ENCODE measurements at regions not wholly inside any gene's neighbourhood (a gene's known extent, or its start where the extent isn't known, plus 50 kb on each side); places are given as distances from the start of the nearest gene placed in this dataset.

- DNase-seq, result no peak
Measured at GRCh38 chr14:26363689-26364088, 234.1 kb downstream of the NOVA1 start.

DNA sequence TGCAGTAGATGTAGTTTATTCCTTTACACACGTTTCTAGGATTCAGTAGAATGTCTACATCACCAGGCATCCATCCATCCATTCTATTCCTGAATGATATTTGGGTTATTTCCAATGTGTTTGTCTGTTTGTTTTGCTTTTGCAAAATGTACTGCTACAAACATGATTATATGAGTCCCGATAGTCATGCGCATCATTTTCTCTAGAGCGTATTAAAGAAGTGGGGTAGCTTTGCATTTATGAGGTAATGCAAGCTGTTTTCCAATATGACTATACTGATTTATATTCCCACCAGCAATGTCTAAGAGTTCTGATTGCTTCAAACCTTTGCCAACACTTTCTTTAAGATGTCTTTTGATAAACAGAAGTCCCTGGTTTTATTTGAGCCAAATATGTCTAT, 253.2 kb downstream of the NOVA1 start:
- Histone ChIP-seq H4K8ac (ENCODE audit: low read depth, low read length) (no peak overlapping the region), H3K4me2 (ENCODE audit: low read length) (no peak overlapping the region), H3K79me2 (ENCODE audit: control insufficient read depth, insufficient read depth, low read length) (no peaks in the 10 kb centered on the region), H3K56ac (ENCODE audit: low read length) (no peak overlapping the region), H3K9ac (ENCODE audit: low read length) (no peak overlapping the region), H3K4ac (ENCODE audit: low read depth, low read length) (no peak overlapping the region), H3K23ac (ENCODE audit: low read length) (no peak overlapping the region), H3K4me3 (ENCODE audit: low read length) (no peak overlapping the region), H2BK5ac (ENCODE audit: low read length) (no peak overlapping the region), H4K5ac (ENCODE audit: low read length) (no peak overlapping the region), H3K4me1 (ENCODE audit: control insufficient read depth, low read depth, low read length) (no peaks in the 10 kb centered on the region), H2BK120ac (ENCODE audit: low read depth, low read length) (no peak overlapping the region), H3K27ac (ENCODE audit: low read depth, low read length) (no peak overlapping the region), H3K27me3 (ENCODE audit: insufficient read depth, low read length, poor library complexity) (no peaks in the 10 kb centered on the region), H3K79me1 (ENCODE audit: low read length) (no peaks in the 10 kb centered on the region), H2BK15ac (replicated peaks; ENCODE audit: low read depth) (no peak overlapping the region), H2AK5ac (ENCODE audit: low read length) (no peak overlapping the region), H3K18ac (ENCODE audit: low read length) (no peak overlapping the region), H3K36me3 (ENCODE audit: control insufficient read depth, insufficient read depth, low read length) (no peaks in the 10 kb centered on the region)
- WGBS (ENCODE audit: extremely low coverage, insufficient coverage, low lambda C conversion rate), result no CpG with 5 or more reads among the region's 4 CpGs
- DNase-seq, result no peak

More at GRCh38 chr14:26363689-26364088, 234.1 kb downstream of the NOVA1 start:
- H3K36me3 ChIP-seq (ENCODE audit: control insufficient read depth, insufficient read depth, low read length), result no peaks in the 10 kb centered on the region
- no peaks in the 10 kb centered on the region for H3K79me2 ChIP-seq (ENCODE audit: control insufficient read depth, insufficient read depth, low read length)
- H3K4me2 ChIP-seq (ENCODE audit: low read length), result no peak overlapping the region
- H3K79me1 ChIP-seq (ENCODE audit: low read length), result no peaks in the 10 kb centered on the region
- no peak overlapping the region for H2BK5ac ChIP-seq (ENCODE audit: low read length)
- no peak overlapping the region for H2BK120ac ChIP-seq (ENCODE audit: low read depth, low read length)
- no peak overlapping the region for H3K9ac ChIP-seq (ENCODE audit: low read length)
- H4K5ac ChIP-seq (ENCODE audit: low read length), result no peak overlapping the region
- no peak overlapping the region for H2BK15ac ChIP-seq (replicated peaks; ENCODE audit: low read depth)
- H3K4me1 ChIP-seq (ENCODE audit: control insufficient read depth, low read depth, low read length), result no peaks in the 10 kb centered on the region
- no peak overlapping the region for H3K56ac ChIP-seq (ENCODE audit: low read length)
- no peak overlapping the region for H3K4me3 ChIP-seq (ENCODE audit: low read length)
- no peaks in the 10 kb centered on the region for H3K27me3 ChIP-seq (ENCODE audit: insufficient read depth, low read length, poor library complexity)
- H3K27ac ChIP-seq (ENCODE audit: low read depth, low read length), result no peak overlapping the region
- H3K4ac ChIP-seq (ENCODE audit: low read depth, low read length), result no peak overlapping the region
- H2AK5ac ChIP-seq (ENCODE audit: low read length), result no peak overlapping the region
- H4K8ac ChIP-seq (ENCODE audit: low read depth, low read length), result no peak overlapping the region
- no peak overlapping the region for H3K18ac ChIP-seq (ENCODE audit: low read length)
- H3K23ac ChIP-seq (ENCODE audit: low read length), result no peak overlapping the region

DNA sequence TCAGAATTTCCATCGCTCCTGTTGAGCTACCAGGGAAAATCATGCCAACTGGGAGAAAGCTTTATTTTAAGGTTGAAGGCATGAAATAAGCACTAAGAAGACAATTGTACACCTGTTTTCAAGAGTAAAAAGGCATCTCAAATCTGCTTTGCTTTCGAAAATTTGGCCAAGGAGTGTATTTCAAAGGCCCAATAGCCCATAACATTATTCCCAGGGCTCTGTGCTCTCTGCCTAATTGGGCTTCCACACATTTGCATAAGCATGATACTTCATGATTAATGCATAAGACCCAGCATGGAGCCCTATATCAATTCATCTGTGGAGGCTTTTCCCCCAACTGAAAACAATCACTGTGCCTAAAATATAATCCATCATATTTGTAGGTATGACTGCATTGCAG, 258.5 kb downstream of the NOVA1 start:
- DNase-seq, result no peak
- Histone ChIP-seq H4K5ac (ENCODE audit: low read length) (no peak overlapping the region), H2BK5ac (ENCODE audit: low read length) (no peak overlapping the region), H3K4me2 (ENCODE audit: low read length) (no peak overlapping the region), H3K23ac (ENCODE audit: low read length) (no peak overlapping the region), H2BK120ac (ENCODE audit: low read depth, low read length) (no peak overlapping the region), H3K4me1 (ENCODE audit: control insufficient read depth, low read depth, low read length) (no peaks in the 10 kb centered on the region), H3K79me1 (ENCODE audit: low read length) (no peaks in the 10 kb centered on the region), H4K8ac (ENCODE audit: low read depth, low read length) (no peak overlapping the region), H3K4ac (ENCODE audit: low read depth, low read length) (no peak overlapping the region), H3K56ac (ENCODE audit: low read length) (no peak overlapping the region), H3K79me2 (ENCODE audit: control insufficient read depth, insufficient read depth, low read length) (no peaks in the 10 kb centered on the region), H3K27ac (ENCODE audit: low read depth, low read length) (no peak overlapping the region), H2AK5ac (ENCODE audit: low read length) (no peak overlapping the region), H3K4me3 (ENCODE audit: low read length) (no peak overlapping the region), H2BK15ac (replicated peaks; ENCODE audit: low read depth) (no peak overlapping the region), H3K27me3 (ENCODE audit: insufficient read depth, low read length, poor library complexity) (no peaks in the 10 kb centered on the region), H3K36me3 (ENCODE audit: control insufficient read depth, insufficient read depth, low read length) (no peaks in the 10 kb centered on the region), H3K18ac (ENCODE audit: low read length) (no peak overlapping the region), H3K9ac (ENCODE audit: low read length) (no peak overlapping the region)
- no CpG with 5 or more reads among the region's 2 CpGs for WGBS (ENCODE audit: extremely low coverage, insufficient coverage, low lambda C conversion rate)

GRCh38 chr14:26338231-26338630, 259.6 kb downstream of the NOVA1 start:
- no peak overlapping the region for H2BK120ac ChIP-seq (ENCODE audit: low read depth, low read length)
- H3K79me2 ChIP-seq (ENCODE audit: control insufficient read depth, insufficient read depth, low read length), result no peaks in the 10 kb centered on the region
- H3K23ac ChIP-seq (ENCODE audit: low read length), result no peak overlapping the region
- DNase-seq, result no peak
- no peaks in the 10 kb centered on the region for H3K36me3 ChIP-seq (ENCODE audit: control insufficient read depth, insufficient read depth, low read length)
- H2BK5ac ChIP-seq (ENCODE audit: low read length), result no peak overlapping the region
- H3K4me2 ChIP-seq (ENCODE audit: low read length), result no peak overlapping the region
- H3K56ac ChIP-seq (ENCODE audit: low read length), result no peak overlapping the region
- no peak overlapping the region for H3K4ac ChIP-seq (ENCODE audit: low read depth, low read length)
- H2AK5ac ChIP-seq (ENCODE audit: low read length), result no peak overlapping the region
- no peak overlapping the region for H3K9ac ChIP-seq (ENCODE audit: low read length)
- no peaks in the 10 kb centered on the region for H3K4me1 ChIP-seq (ENCODE audit: control insufficient read depth, low read depth, low read length)
- H4K5ac ChIP-seq (ENCODE audit: low read length), result no peak overlapping the region
- no peaks in the 10 kb centered on the region for H3K27me3 ChIP-seq (ENCODE audit: insufficient read depth, low read length, poor library complexity)
- H3K27ac ChIP-seq (ENCODE audit: low read depth, low read length), result no peak overlapping the region
- no CpG with 5 or more reads among the region's 2 CpGs for WGBS (ENCODE audit: extremely low coverage, insufficient coverage, low lambda C conversion rate)
- H2BK15ac ChIP-seq (replicated peaks; ENCODE audit: low read depth), result no peak overlapping the region
- no peak overlapping the region for H4K8ac ChIP-seq (ENCODE audit: low read depth, low read length)
- H3K4me3 ChIP-seq (ENCODE audit: low read length), result no peak overlapping the region
- no peak overlapping the region for H3K18ac ChIP-seq (ENCODE audit: low read length)
- no peaks in the 10 kb centered on the region for H3K79me1 ChIP-seq (ENCODE audit: low read length)

DNA sequence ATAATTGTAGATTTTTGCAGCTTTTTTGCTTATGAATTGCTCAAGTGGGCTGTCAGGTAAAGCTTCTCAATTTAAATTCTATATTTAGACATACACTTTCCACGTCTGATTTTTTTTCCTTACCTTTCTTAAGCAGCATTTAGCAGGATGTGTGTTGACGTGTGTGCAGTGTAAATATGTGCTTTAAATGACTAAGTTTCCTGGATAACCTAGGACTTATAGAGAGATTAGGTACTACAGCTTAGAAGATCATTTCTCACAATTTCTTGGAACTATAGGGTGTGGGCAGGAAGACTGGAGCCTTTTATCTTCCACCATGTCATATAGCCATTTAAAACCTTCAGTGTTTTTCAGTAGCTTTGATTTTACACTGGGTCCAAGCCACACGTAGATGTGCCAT, 263.5 kb downstream of the NOVA1 start:
- Histone ChIP-seq H3K36me3 (ENCODE audit: control insufficient read depth, insufficient read depth, low read length) (no peaks in the 10 kb centered on the region), H3K18ac (ENCODE audit: low read length) (no peak overlapping the region), H3K4me2 (ENCODE audit: low read length) (no peak overlapping the region), H3K4me3 (ENCODE audit: low read length) (no peak overlapping the region), H3K27me3 (ENCODE audit: insufficient read depth, low read length, poor library complexity) (no peaks in the 10 kb centered on the region), H3K4me1 (ENCODE audit: control insufficient read depth, low read depth, low read length) (no peaks in the 10 kb centered on the region), H4K5ac (ENCODE audit: low read length) (no peak overlapping the region), H2BK120ac (ENCODE audit: low read depth, low read length) (no peak overlapping the region), H3K27ac (ENCODE audit: low read depth, low read length) (no peak overlapping the region), H3K79me1 (ENCODE audit: low read length) (no peaks in the 10 kb centered on the region), H3K79me2 (ENCODE audit: control insufficient read depth, insufficient read depth, low read length) (no peaks in the 10 kb centered on the region), H2AK5ac (ENCODE audit: low read length) (no peak overlapping the region), H3K23ac (ENCODE audit: low read length) (no peak overlapping the region), H3K56ac (ENCODE audit: low read length) (no peak overlapping the region), H4K8ac (ENCODE audit: low read depth, low read length) (no peak overlapping the region), H2BK5ac (ENCODE audit: low read length) (no peak overlapping the region), H2BK15ac (replicated peaks; ENCODE audit: low read depth) (no peak overlapping the region), H3K9ac (ENCODE audit: low read length) (no peak overlapping the region), H3K4ac (ENCODE audit: low read depth, low read length) (no peak overlapping the region)
- no peak for DNase-seq
- WGBS (ENCODE audit: extremely low coverage, insufficient coverage, low lambda C conversion rate), result no CpG with 5 or more reads among the region's 3 CpGs

DNA sequence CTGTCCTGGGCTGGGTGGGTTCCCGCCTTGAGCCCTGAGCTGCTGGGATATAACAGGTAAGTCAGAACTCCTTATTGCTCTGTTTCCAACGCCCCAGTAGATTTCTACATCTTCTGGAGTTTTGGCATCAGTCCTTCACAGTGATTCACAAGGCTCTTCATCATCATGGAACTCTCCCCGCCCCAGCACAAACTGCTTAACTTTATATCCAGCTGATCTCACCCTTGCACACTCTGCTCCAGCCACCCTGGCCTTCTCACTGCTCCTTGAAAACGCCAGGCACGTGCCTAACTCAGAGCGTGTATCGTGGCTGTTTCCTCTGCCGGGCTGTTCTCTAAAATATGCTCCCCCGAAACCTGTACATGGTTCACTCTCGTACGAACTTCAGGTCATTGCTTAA, 264.9 kb downstream of the NOVA1 start:
- no peaks in the 10 kb centered on the region for H3K4me1 ChIP-seq (ENCODE audit: control insufficient read depth, low read depth, low read length)
- no peak for DNase-seq
- no peak overlapping the region for H2BK15ac ChIP-seq (replicated peaks; ENCODE audit: low read depth)
- no CpG with 5 or more reads among the region's 11 CpGs for WGBS (ENCODE audit: extremely low coverage, insufficient coverage, low lambda C conversion rate)
- no peak overlapping the region for H4K8ac ChIP-seq (ENCODE audit: low read depth, low read length)
- H3K79me1 ChIP-seq (ENCODE audit: low read length), result no peaks in the 10 kb centered on the region
- no peak overlapping the region for H2AK5ac ChIP-seq (ENCODE audit: low read length)
- H3K18ac ChIP-seq (ENCODE audit: low read length), result no peak overlapping the region
- H3K56ac ChIP-seq (ENCODE audit: low read length), result no peak overlapping the region
- H3K9ac ChIP-seq (ENCODE audit: low read length), result no peak overlapping the region
- H3K4me3 ChIP-seq (ENCODE audit: low read length), result no peak overlapping the region
- H3K79me2 ChIP-seq (ENCODE audit: control insufficient read depth, insufficient read depth, low read length), result no peaks in the 10 kb centered on the region
- H4K5ac ChIP-seq (ENCODE audit: low read length), result no peak overlapping the region
- H3K4ac ChIP-seq (ENCODE audit: low read depth, low read length), result no peak overlapping the region
- H3K23ac ChIP-seq (ENCODE audit: low read length), result no peak overlapping the region
- H2BK5ac ChIP-seq (ENCODE audit: low read length), result no peak overlapping the region
- no peak overlapping the region for H2BK120ac ChIP-seq (ENCODE audit: low read depth, low read length)
- no peaks in the 10 kb centered on the region for H3K27me3 ChIP-seq (ENCODE audit: insufficient read depth, low read length, poor library complexity)
- H3K4me2 ChIP-seq (ENCODE audit: low read length), result no peak overlapping the region
- no peaks in the 10 kb centered on the region for H3K36me3 ChIP-seq (ENCODE audit: control insufficient read depth, insufficient read depth, low read length)
- H3K27ac ChIP-seq (ENCODE audit: low read depth, low read length), result no peak overlapping the region

Data from mesendoderm (in vitro differentiated cells).